LNCaP clone FGC (cell line): ENCODE measurements at regions not wholly inside any gene's neighbourhood (a gene's known extent, or its start where the extent isn't known, plus 50 kb on each side); places are given as distances from the start of the nearest gene placed in this dataset.

Experiments
- DNase-seq: peaks from one replicate; pipeline ENCODE4 v3.0.0-alpha.2; 2011; ENCODE audit warnings: low read depth
- H3K4me3 ChIP-seq: 2 replicates; pipeline ENCODE4 v1.5.1; 2011; ENCODE audit warnings: mild to moderate bottlenecking, low read depth, low read length, control low read depth
- CTCF ChIP-seq: IDR thresholded peaks from 2 replicates; pipeline ENCODE4 v1.5.1; 2012; ENCODE audit warnings: mild to moderate bottlenecking; ENCODE audit not compliant: control insufficient read depth, insufficient read depth; ENCODE audit errors: extremely low read depth

- H3K4me3 ChIP-seq = no peak overlapping the region
- TF ChIP-seq CTCF = no peak
- DNase-seq = no peak
These were observed 128.7 kb upstream of the HABP2 start for GRCh38 chr10:113423981-113424721.

DNA sequence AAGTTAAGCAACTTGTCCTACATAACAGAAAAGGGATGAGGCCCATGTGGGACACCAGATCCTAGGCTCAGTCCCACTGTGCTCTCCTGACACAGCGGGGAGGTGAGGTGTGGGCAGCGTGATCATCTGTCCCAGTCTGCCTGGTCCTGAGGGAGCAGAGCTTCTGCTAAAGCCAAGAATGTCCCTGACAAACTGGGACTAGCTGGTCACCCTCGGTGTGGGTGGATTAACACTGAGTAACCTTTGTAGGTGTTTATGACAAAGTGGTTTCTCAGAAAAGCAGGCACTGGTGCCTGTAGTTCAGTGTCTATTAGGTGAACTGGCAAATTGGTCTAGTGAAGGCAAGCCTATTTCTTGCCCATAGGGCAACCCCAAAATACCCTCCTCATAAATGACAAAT is 127.8 kb upstream of the HABP2 start:
- TF ChIP-seq CTCF = no peak
- no peak overlapping the region for H3K4me3 ChIP-seq
- DNase-seq = no peak

DNA sequence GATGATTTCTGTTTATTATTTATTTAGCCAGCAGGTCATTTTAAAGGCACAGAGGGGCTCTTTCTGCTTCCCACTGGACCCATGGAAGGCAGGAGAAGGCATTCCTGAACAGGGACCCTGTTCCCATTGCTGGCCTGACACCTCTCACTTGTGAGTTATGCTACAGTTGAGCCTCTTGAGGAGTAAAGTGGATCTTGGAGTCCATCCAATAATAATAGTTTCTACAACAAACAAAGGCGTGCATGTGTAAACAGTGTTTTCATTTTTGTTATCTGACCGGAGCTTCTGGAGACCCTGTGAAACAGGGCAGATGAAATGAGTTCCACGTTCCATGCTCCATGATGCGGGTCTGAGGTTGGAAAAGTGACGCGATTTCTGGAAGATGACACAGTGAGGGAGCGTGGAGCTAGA is 127.3 kb upstream of the HABP2 start:
- TF ChIP-seq CTCF = no peak
- no peak overlapping the region for H3K4me3 ChIP-seq
- DNase-seq = peak; percentile 63

DNA sequence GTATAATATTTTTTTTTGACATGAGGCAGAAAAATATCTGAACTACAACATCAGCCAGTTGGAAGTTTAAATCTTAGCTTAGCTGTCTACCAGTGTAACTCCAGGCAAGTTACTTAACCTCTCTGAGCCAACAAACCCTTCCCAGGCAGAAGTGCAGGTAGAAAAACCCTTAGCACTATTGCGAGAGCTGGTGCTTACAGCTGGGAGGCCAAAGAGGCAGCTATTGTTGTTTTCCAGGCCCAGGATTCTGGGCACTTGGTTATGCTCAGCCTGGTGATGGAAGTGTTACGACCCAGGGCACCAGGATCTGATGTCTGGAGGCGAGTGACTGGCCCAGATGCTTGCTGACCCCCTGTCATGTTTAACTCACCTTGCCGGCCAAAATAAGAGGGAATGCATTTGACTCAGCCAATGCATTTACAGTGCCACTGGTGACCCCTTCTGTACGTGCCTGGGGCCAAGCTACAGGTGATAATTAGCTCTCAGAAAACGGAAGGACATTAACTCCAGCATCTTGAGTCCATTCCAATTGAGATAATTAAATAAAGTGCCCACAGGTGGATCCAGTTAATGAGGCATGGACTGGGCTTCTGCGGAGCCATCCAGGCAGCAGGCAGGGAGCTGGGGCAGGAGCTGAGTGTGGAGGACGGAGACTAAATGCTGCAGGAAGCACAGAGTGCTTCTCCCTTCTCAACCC is 126.5 kb upstream of the HABP2 start:
- no peak for TF ChIP-seq CTCF
- H3K4me3 ChIP-seq = no peak overlapping the region
- no peak for DNase-seq

GRCh38 chr10:113427236-113427735 is 125.6 kb upstream of the HABP2 start:
- H3K4me3 ChIP-seq = no peak overlapping the region
- TF ChIP-seq CTCF = no peak
- DNase-seq = no peak

- TF ChIP-seq CTCF = no peak
- H3K4me3 ChIP-seq = no peak overlapping the region
- no peak for DNase-seq
These were observed 124.9 kb upstream of the HABP2 start for GRCh38 chr10:113427811-113428558.
